ENCODE measurements at regions not wholly inside any gene's neighbourhood (a gene's known extent, or its start where the extent isn't known, plus 50 kb on each side); places are given as distances from the start of the nearest gene placed in this dataset.

GRCh38 chr15:23994273-23994672 is 307.2 kb upstream of the NDN start:
- H3K4me3 ChIP-seq (ENCODE audit: low read depth in 1 of 2, low read length in 2 of 2): no peak overlapping the region
- peaks cover 0 to 10% of the 10 kb centered on the region in 2 donors for H3K9me3 ChIP-seq (ENCODE audit: control insufficient read depth in 2 of 2, insufficient read depth in 1 of 2, low read depth in 1 of 2, low read length in 1 of 2)
- no peaks in the 10 kb centered on the region for H3K27me3 ChIP-seq (ENCODE audit: control insufficient read depth in 1 of 2, insufficient read depth in 2 of 2, low read length in 2 of 2)
- H3K4me1 ChIP-seq (ENCODE audit: control insufficient read depth in 2 of 2, insufficient read depth in 2 of 2, low read length in 1 of 2): no peaks in the 10 kb centered on the region
- no peak overlapping the region for H3K27ac ChIP-seq (ENCODE audit: low read depth in 2 of 2, low read length in 1 of 2)
- H3K36me3 ChIP-seq (ENCODE audit: control insufficient read depth in 2 of 2, insufficient read depth in 2 of 2, low read length in 1 of 2): no peaks in the 10 kb centered on the region
- 64 to 73% methylated on average over 4 of the region's 4 CpGs for WGBS, 2 donors

GRCh38 chr15:23998056-23998455 is 311.0 kb upstream of the NDN start:
- Histone ChIP-seq H3K4me3 (ENCODE audit: low read depth in 1 of 2, low read length in 2 of 2) (no peak overlapping the region), H3K27ac (ENCODE audit: low read depth in 2 of 2, low read length in 1 of 2) (no peak overlapping the region), H3K9me3 (ENCODE audit: control insufficient read depth in 2 of 2, insufficient read depth in 1 of 2, low read depth in 1 of 2, low read length in 1 of 2) (peaks cover 0 to 10% of the 10 kb centered on the region in 2 donors), H3K4me1 (ENCODE audit: control insufficient read depth in 2 of 2, insufficient read depth in 2 of 2, low read length in 1 of 2) (no peaks in the 10 kb centered on the region), H3K27me3 (ENCODE audit: control insufficient read depth in 1 of 2, insufficient read depth in 2 of 2, low read length in 2 of 2) (peaks cover 0 to 1% of the 10 kb centered on the region in 2 donors), H3K36me3 (ENCODE audit: control insufficient read depth in 2 of 2, insufficient read depth in 2 of 2, low read length in 1 of 2) (no peaks in the 10 kb centered on the region)
- 38 to 57% methylated on average over 1 of the region's 1 CpG for whole genome bisulfite sequencing, 2 donors

GRCh38 chr15:24008476-24008875 is 321.4 kb upstream of the NDN start:
- no peaks in the 10 kb centered on the region for H3K27me3 ChIP-seq (ENCODE audit: control insufficient read depth in 1 of 2, insufficient read depth in 2 of 2, low read length in 2 of 2)
- no peak overlapping the region for H3K4me3 ChIP-seq (ENCODE audit: low read depth in 1 of 2, low read length in 2 of 2)
- H3K36me3 ChIP-seq (ENCODE audit: control insufficient read depth in 2 of 2, insufficient read depth in 2 of 2, low read length in 1 of 2): no peaks in the 10 kb centered on the region
- H3K4me1 ChIP-seq (ENCODE audit: control insufficient read depth in 2 of 2, insufficient read depth in 2 of 2, low read length in 1 of 2): no peaks in the 10 kb centered on the region
- H3K27ac ChIP-seq (ENCODE audit: low read depth in 2 of 2, low read length in 1 of 2): no peak overlapping the region
- WGBS, 2 donors: 38 to 43% methylated on average over 1 of the region's 1 CpG
- no peaks in the 10 kb centered on the region for H3K9me3 ChIP-seq (ENCODE audit: control insufficient read depth in 2 of 2, insufficient read depth in 1 of 2, low read depth in 1 of 2, low read length in 1 of 2)

GRCh38 chr15:24017470-24017869 is 330.4 kb upstream of the NDN start:
- 77 to 87% methylated on average over 1 of the region's 1 CpG for WGBS, 2 donors
- H3K4me1 ChIP-seq (ENCODE audit: control insufficient read depth in 2 of 2, insufficient read depth in 2 of 2, low read length in 1 of 2): no peaks in the 10 kb centered on the region
- no peak overlapping the region for H3K4me3 ChIP-seq (ENCODE audit: low read depth in 1 of 2, low read length in 2 of 2)
- no peaks in the 10 kb centered on the region for H3K36me3 ChIP-seq (ENCODE audit: control insufficient read depth in 2 of 2, insufficient read depth in 2 of 2, low read length in 1 of 2)
- no peaks in the 10 kb centered on the region for H3K27me3 ChIP-seq (ENCODE audit: control insufficient read depth in 1 of 2, insufficient read depth in 2 of 2, low read length in 2 of 2)
- H3K9me3 ChIP-seq (ENCODE audit: control insufficient read depth in 2 of 2, insufficient read depth in 1 of 2, low read depth in 1 of 2, low read length in 1 of 2): peaks cover 0 to 3% of the 10 kb centered on the region in 2 donors
- no peak overlapping the region for H3K27ac ChIP-seq (ENCODE audit: low read depth in 2 of 2, low read length in 1 of 2)

- no peak overlapping the region for H3K4me3 ChIP-seq (ENCODE audit: low read depth in 1 of 2, low read length in 2 of 2)
- no peaks in the 10 kb centered on the region for H3K36me3 ChIP-seq (ENCODE audit: control insufficient read depth in 2 of 2, insufficient read depth in 2 of 2, low read length in 1 of 2)
- H3K27ac ChIP-seq (ENCODE audit: low read depth in 2 of 2, low read length in 1 of 2): no peak overlapping the region
- H3K4me1 ChIP-seq (ENCODE audit: control insufficient read depth in 2 of 2, insufficient read depth in 2 of 2, low read length in 1 of 2): no peaks in the 10 kb centered on the region
- H3K27me3 ChIP-seq (ENCODE audit: control insufficient read depth in 1 of 2, insufficient read depth in 2 of 2, low read length in 2 of 2): no peaks in the 10 kb centered on the region
- peaks cover 0 to 5% of the 10 kb centered on the region in 2 donors for H3K9me3 ChIP-seq (ENCODE audit: control insufficient read depth in 2 of 2, insufficient read depth in 1 of 2, low read depth in 1 of 2, low read length in 1 of 2)
- 32 to 41% methylated on average over 1 of the region's 1 CpG for WGBS, 2 donors
These were observed 352.6 kb upstream of the NDN start for GRCh38 chr15:24039683-24040082.

- no peaks in the 10 kb centered on the region for H3K4me1 ChIP-seq (ENCODE audit: control insufficient read depth in 2 of 2, insufficient read depth in 2 of 2, low read length in 1 of 2)
- H3K27me3 ChIP-seq (ENCODE audit: control insufficient read depth in 1 of 2, insufficient read depth in 2 of 2, low read length in 2 of 2): no peaks in the 10 kb centered on the region
- peaks cover 0 to 2% of the 10 kb centered on the region in 2 donors for H3K9me3 ChIP-seq (ENCODE audit: control insufficient read depth in 2 of 2, insufficient read depth in 1 of 2, low read depth in 1 of 2, low read length in 1 of 2)
- H3K36me3 ChIP-seq (ENCODE audit: control insufficient read depth in 2 of 2, insufficient read depth in 2 of 2, low read length in 1 of 2): no peaks in the 10 kb centered on the region
- WGBS, 2 donors: 58 to 62% methylated on average over 10 of the region's 10 CpGs
- no peak overlapping the region for H3K4me3 ChIP-seq (ENCODE audit: low read depth in 1 of 2, low read length in 2 of 2)
- H3K27ac ChIP-seq (ENCODE audit: low read depth in 2 of 2, low read length in 1 of 2): no peak overlapping the region
These were observed 367.6 kb upstream of the NDN start for GRCh38 chr15:24054547-24055245.

GRCh38 chr15:24067733-24068501 is 380.8 kb upstream of the NDN start:
- H3K36me3 ChIP-seq (ENCODE audit: control insufficient read depth in 2 of 2, insufficient read depth in 2 of 2, low read length in 1 of 2): no peaks in the 10 kb centered on the region
- H3K27ac ChIP-seq (ENCODE audit: low read depth in 2 of 2, low read length in 1 of 2): no peak overlapping the region
- 53 to 54% methylated on average over 10 of the region's 10 CpGs for WGBS, 2 donors
- no peaks in the 10 kb centered on the region for H3K9me3 ChIP-seq (ENCODE audit: control insufficient read depth in 2 of 2, insufficient read depth in 1 of 2, low read depth in 1 of 2, low read length in 1 of 2)
- H3K4me3 ChIP-seq (ENCODE audit: low read depth in 1 of 2, low read length in 2 of 2): no peak overlapping the region
- no peaks in the 10 kb centered on the region for H3K4me1 ChIP-seq (ENCODE audit: control insufficient read depth in 2 of 2, insufficient read depth in 2 of 2, low read length in 1 of 2)
- H3K27me3 ChIP-seq (ENCODE audit: control insufficient read depth in 1 of 2, insufficient read depth in 2 of 2, low read length in 2 of 2): no peaks in the 10 kb centered on the region

- Histone ChIP-seq H3K36me3 (ENCODE audit: control insufficient read depth in 2 of 2, insufficient read depth in 2 of 2, low read length in 1 of 2) (no peaks in the 10 kb centered on the region), H3K27me3 (ENCODE audit: control insufficient read depth in 1 of 2, insufficient read depth in 2 of 2, low read length in 2 of 2) (no peaks in the 10 kb centered on the region), H3K27ac (ENCODE audit: low read depth in 2 of 2, low read length in 1 of 2) (no peak overlapping the region), H3K4me1 (ENCODE audit: control insufficient read depth in 2 of 2, insufficient read depth in 2 of 2, low read length in 1 of 2) (no peaks in the 10 kb centered on the region), H3K4me3 (ENCODE audit: low read depth in 1 of 2, low read length in 2 of 2) (no peak overlapping the region), H3K9me3 (ENCODE audit: control insufficient read depth in 2 of 2, insufficient read depth in 1 of 2, low read depth in 1 of 2, low read length in 1 of 2) (peaks cover 6 to 8% of the 10 kb centered on the region in 2 donors)
- 48 to 49% methylated on average over 2 of the region's 2 CpGs for WGBS, 2 donors
These were observed 388.4 kb upstream of the NDN start for GRCh38 chr15:24075420-24076089.

- Histone ChIP-seq H3K27ac (ENCODE audit: low read depth in 2 of 2, low read length in 1 of 2) (no peak overlapping the region), H3K27me3 (ENCODE audit: control insufficient read depth in 1 of 2, insufficient read depth in 2 of 2, low read length in 2 of 2) (no peaks in the 10 kb centered on the region)
These were observed 389.1 kb upstream of the NDN start for GRCh38 chr15:24076090-24076784.

More at GRCh38 chr15:24076090-24076784, 389.1 kb upstream of the NDN start:
- Histone ChIP-seq H3K4me1 (ENCODE audit: control insufficient read depth in 2 of 2, insufficient read depth in 2 of 2, low read length in 1 of 2) (no peaks in the 10 kb centered on the region), H3K4me3 (ENCODE audit: low read depth in 1 of 2, low read length in 2 of 2) (no peak overlapping the region), H3K9me3 (ENCODE audit: control insufficient read depth in 2 of 2, insufficient read depth in 1 of 2, low read depth in 1 of 2, low read length in 1 of 2) (peaks cover 6 to 8% of the 10 kb centered on the region in 2 donors), H3K36me3 (ENCODE audit: control insufficient read depth in 2 of 2, insufficient read depth in 2 of 2, low read length in 1 of 2) (no peaks in the 10 kb centered on the region)
- 79 to 87% methylated on average over 1 of the region's 1 CpG for WGBS, 2 donors
